ENCODE measurements at regions not wholly inside any gene's neighbourhood (a gene's known extent, or its start where the extent isn't known, plus 50 kb on each side); places are given as distances from the start of the nearest gene placed in this dataset.

DNA sequence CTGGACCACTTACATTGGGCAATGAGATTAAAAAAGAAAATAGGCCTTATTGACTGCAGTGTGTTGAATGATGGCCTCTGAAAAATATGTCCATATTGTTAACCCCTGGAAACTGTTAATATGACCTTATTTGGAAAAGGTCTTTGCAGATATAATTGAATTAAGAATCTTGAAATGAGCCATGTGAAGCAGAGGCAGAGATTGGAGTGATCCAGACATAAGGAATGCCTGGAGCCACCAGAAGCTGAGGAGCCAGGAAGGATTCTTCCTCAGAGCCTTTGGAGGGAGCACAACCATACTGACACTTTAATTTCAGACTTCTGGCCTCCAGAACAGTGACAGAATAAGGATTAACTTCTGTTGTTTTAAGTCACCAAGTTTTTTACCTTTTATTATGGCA is 510.4 kb upstream of the AGTR1 start:
- no TSS peak for BruUV-seq (replicated peaks)
- POLR2A ChIA-PET, result no interaction called here
- CTCF ChIA-PET, result no interaction called here
- H3K4me1 Mint-ChIP-seq (ENCODE audit: insufficient read depth, unreplicated experiment), result no peaks in the 10 kb centered on the region
- no peaks in the 10 kb centered on the region for H3K36me3 Mint-ChIP-seq (ENCODE audit: insufficient read depth, unreplicated experiment)
- H3K27me3 Mint-ChIP-seq (ENCODE audit: insufficient read depth, unreplicated experiment), result peaks cover 12% of the 10 kb centered on the region
- DNase-seq (ENCODE audit: unreplicated experiment), result no peak
- TF ChIP-seq, protein P1, sequence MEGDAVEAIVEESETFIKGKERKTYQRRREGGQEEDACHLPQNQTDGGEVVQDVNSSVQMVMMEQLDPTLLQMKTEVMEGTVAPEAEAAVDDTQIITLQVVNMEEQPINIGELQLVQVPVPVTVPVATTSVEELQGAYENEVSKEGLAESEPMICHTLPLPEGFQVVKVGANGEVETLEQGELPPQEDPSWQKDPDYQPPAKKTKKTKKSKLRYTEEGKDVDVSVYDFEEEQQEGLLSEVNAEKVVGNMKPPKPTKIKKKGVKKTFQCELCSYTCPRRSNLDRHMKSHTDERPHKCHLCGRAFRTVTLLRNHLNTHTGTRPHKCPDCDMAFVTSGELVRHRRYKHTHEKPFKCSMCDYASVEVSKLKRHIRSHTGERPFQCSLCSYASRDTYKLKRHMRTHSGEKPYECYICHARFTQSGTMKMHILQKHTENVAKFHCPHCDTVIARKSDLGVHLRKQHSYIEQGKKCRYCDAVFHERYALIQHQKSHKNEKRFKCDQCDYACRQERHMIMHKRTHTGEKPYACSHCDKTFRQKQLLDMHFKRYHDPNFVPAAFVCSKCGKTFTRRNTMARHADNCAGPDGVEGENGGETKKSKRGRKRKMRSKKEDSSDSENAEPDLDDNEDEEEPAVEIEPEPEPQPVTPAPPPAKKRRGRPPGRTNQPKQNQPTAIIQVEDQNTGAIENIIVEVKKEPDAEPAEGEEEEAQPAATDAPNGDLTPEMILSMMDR (IDR thresholded peaks at IDR 0.05; ENCODE audit: unreplicated experiment), result no peak
- H3K27ac Mint-ChIP-seq (ENCODE audit: low read depth, unreplicated experiment), result no peak overlapping the region
- intact Hi-C loops (cut with micrococcal nuclease), result no loop called here
- H3K9me3 Mint-ChIP-seq (ENCODE audit: unreplicated experiment), result no peaks in the 10 kb centered on the region
- no peak overlapping the region for H3K4me3 Mint-ChIP-seq (ENCODE audit: unreplicated experiment)

DNA sequence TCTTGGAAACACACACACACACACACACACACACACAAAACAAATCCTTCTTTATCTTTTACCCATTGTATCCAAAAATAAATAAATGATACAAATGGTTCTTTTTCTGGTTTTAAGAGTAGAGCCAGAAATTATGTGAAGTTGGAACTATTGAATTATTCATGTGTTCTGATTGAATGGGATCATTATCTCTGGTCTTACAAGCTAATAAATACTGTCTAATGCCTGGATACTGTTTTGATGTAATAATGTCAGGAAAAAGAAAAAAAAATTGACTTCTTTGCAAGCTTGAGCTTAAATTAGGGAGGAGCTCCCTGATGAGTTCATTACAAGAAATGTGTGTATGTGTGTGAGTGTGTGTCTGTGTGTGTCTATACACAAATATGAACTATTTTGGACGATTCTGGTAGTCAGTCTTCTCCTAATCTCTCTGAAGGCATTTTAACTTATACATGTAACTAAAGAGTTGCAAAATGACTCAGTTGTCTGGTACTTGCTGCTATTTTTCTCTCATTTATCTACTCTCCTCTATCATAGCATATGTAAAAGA is 507.2 kb upstream of the AGTR1 start:
- Mint-ChIP-seq H3K27me3 (ENCODE audit: insufficient read depth, unreplicated experiment) (peaks cover 12% of the 10 kb centered on the region), H3K9me3 (ENCODE audit: unreplicated experiment) (no peaks in the 10 kb centered on the region), H3K36me3 (ENCODE audit: insufficient read depth, unreplicated experiment) (no peaks in the 10 kb centered on the region), H3K4me1 (ENCODE audit: insufficient read depth, unreplicated experiment) (no peaks in the 10 kb centered on the region), H3K4me3 (ENCODE audit: unreplicated experiment) (no peak overlapping the region), H3K27ac (ENCODE audit: low read depth, unreplicated experiment) (no peak overlapping the region)
- ChIA-PET POLR2A (no interaction called here), CTCF (no interaction called here)
- DNase-seq (ENCODE audit: unreplicated experiment), result no peak
- intact Hi-C loops (cut with micrococcal nuclease), result no loop called here
- TF ChIP-seq, protein P1 (IDR thresholded peaks at IDR 0.05; ENCODE audit: unreplicated experiment), result no peak
- no TSS peak for BruUV-seq (replicated peaks)

DNA sequence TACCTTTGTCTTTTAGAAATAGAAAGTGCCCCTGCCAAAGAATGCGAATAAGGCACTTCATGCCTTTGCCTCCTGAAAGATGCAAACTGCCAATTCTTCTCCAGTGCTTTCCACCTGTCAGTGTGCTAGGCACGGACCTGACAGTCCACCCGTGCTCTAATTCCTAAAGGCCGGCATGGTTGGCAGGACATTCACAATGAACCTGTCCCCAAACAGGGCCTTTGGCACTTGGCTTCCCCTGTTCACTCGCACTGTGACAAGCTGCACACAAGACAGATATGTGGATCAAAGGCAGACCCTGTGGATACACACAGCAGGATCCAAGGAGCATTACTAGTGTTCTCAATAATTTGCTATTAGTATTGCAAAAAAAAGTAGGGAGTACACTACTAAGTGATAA is 505.7 kb upstream of the AGTR1 start:
- peaks cover 12% of the 10 kb centered on the region for H3K27me3 Mint-ChIP-seq (ENCODE audit: insufficient read depth, unreplicated experiment)
- TF ChIP-seq, protein P1 (IDR thresholded peaks at IDR 0.05; ENCODE audit: unreplicated experiment), result no peak
- intact Hi-C loops (cut with micrococcal nuclease), result no loop called here
- no peaks in the 10 kb centered on the region for H3K36me3 Mint-ChIP-seq (ENCODE audit: insufficient read depth, unreplicated experiment)
- no peak overlapping the region for H3K27ac Mint-ChIP-seq (ENCODE audit: low read depth, unreplicated experiment)
- POLR2A ChIA-PET, result no interaction called here
- no peaks in the 10 kb centered on the region for H3K9me3 Mint-ChIP-seq (ENCODE audit: unreplicated experiment)
- no peaks in the 10 kb centered on the region for H3K4me1 Mint-ChIP-seq (ENCODE audit: insufficient read depth, unreplicated experiment)
- CTCF ChIA-PET, result interaction anchor here (0.6 to 0.7 kb wide), 2 partner anchors 130 to 738 kb away, joined by 3 read pairs; no protein-coding TSS in a partner anchor
- no TSS peak for BruUV-seq (replicated peaks)
- DNase-seq (ENCODE audit: unreplicated experiment), result no peak
- H3K4me3 Mint-ChIP-seq (ENCODE audit: unreplicated experiment), result no peak overlapping the region

DNA sequence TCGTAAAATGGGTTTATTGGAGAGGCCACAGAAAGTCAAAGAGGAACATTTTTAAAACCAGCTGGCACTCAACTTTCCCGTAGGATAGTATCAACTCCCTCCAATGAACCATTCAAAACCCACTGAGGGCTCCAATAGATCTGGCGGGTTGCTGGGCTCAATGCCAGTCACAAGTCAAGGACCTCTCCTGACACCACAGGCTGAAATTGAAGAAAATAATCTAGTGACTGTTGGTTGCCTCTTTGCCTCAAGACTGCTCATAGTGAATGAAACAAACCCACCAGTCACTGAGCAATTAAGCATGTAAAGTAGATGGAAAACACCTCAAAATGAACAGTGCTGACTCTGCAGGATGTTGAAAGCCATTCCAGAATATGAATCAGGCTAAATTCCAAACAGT is 500.6 kb upstream of the AGTR1 start:
- peaks cover under 1% of the 10 kb centered on the region for H3K27me3 Mint-ChIP-seq (ENCODE audit: insufficient read depth, unreplicated experiment)
- no peaks in the 10 kb centered on the region for H3K4me1 Mint-ChIP-seq (ENCODE audit: insufficient read depth, unreplicated experiment)
- no peak for DNase-seq (ENCODE audit: unreplicated experiment)
- no TSS peak for BruUV-seq (replicated peaks)
- TF ChIP-seq, protein P1 (IDR thresholded peaks at IDR 0.05; ENCODE audit: unreplicated experiment), result no peak
- H3K9me3 Mint-ChIP-seq (ENCODE audit: unreplicated experiment), result no peaks in the 10 kb centered on the region
- intact Hi-C loops (cut with micrococcal nuclease), result no loop called here
- H3K4me3 Mint-ChIP-seq (ENCODE audit: unreplicated experiment), result no peak overlapping the region
- ChIA-PET CTCF (no interaction called here), POLR2A (no interaction called here)
- H3K27ac Mint-ChIP-seq (ENCODE audit: low read depth, unreplicated experiment), result no peak overlapping the region
- H3K36me3 Mint-ChIP-seq (ENCODE audit: insufficient read depth, unreplicated experiment), result no peaks in the 10 kb centered on the region
